IMR-90 (cell line): ENCODE measurements at regions not wholly inside any gene's neighbourhood (a gene's known extent, or its start where the extent isn't known, plus 50 kb on each side); places are given as distances from the start of the nearest gene placed in this dataset.

Experiments
- ATAC-seq: fragments of 200-7000 bp; cut with Tn5 transposase; 2 replicates; pipeline ENCODE4 v1.9.1; 2020; ENCODE audit warnings: low read depth, mild to moderate bottlenecking, moderate library complexity
- BruUV-seq: library from RNA; stranded (reverse); fragments of 400-500 nt; replicated peaks from 2 replicates; lab custom pipeline; 2021; lab: Mats Ljungman, UMichigan
- CTCF ChIA-PET: fragments of 300-600 bp; formaldehyde crosslinking; extraction: SDS; loops from one replicate; lab custom pipeline; 2021; ENCODE audit warnings: antibody characterized with exemption; lab: Yijun Ruan, JAX
- POLR2A ChIA-PET: fragments of 300-600 bp; sonication (Branson Sonifier 250); formaldehyde crosslinking; loops from one replicate; lab custom pipeline; 2022; ENCODE audit warnings: antibody characterized with exemption; ENCODE audit not compliant: unreplicated experiment; lab: Charles Lee
- DNase-seq: peaks from one replicate; pipeline ENCODE4 v3.0.0; 2013
- H2AFZ ChIP-seq: replicated peaks from 2 replicates; pipeline ENCODE3; 2013; ENCODE audit warnings: low read length, mild to moderate bottlenecking; ENCODE audit not compliant: poor library complexity
- H2AK5ac ChIP-seq: 2 replicates; pipeline ENCODE4 v1.6.1; 2013; ENCODE audit warnings: low read depth, low read length, inconsistent platforms
- H2AK9ac ChIP-seq: replicated peaks from 2 replicates; pipeline ENCODE3; 2013; ENCODE audit warnings: mild to moderate bottlenecking, low read depth, low read length, moderate library complexity; ENCODE audit not compliant: poor library complexity
- H2BK120ac ChIP-seq: 2 replicates; pipeline ENCODE4 v1.6.1; 2013; ENCODE audit warnings: low read depth, low read length, inconsistent platforms
- H2BK15ac ChIP-seq: 3 replicates; pipeline ENCODE4 v1.6.1; 2013; ENCODE audit warnings: low read depth, low read length, inconsistent platforms
- H2BK20ac ChIP-seq: 2 replicates; pipeline ENCODE4 v1.6.1; 2013; ENCODE audit warnings: low read depth, mild to moderate bottlenecking, inconsistent platforms, low read length, moderate library complexity
- H2BK5ac ChIP-seq: 2 replicates; pipeline ENCODE4 v1.6.1; 2013; ENCODE audit warnings: mild to moderate bottlenecking, low read depth, low read length, inconsistent platforms; ENCODE audit not compliant: poor library complexity, severe bottlenecking
- H3K14ac ChIP-seq: replicated peaks from 2 replicates; pipeline ENCODE4 v1.6.1; 2013; ENCODE audit warnings: low read depth, low read length, inconsistent platforms
- H3K18ac ChIP-seq: 2 replicates; pipeline ENCODE4 v1.6.1; 2013; ENCODE audit warnings: low read depth, low read length, control low read depth
- H3K23ac ChIP-seq: 2 replicates; pipeline ENCODE4 v1.6.1; 2013; ENCODE audit warnings: low read depth, low read length, inconsistent platforms
- H3K27ac ChIP-seq: 2 replicates; pipeline ENCODE4 v1.5.1; 2013; ENCODE audit warnings: mild to moderate bottlenecking, control low read depth, low read length; ENCODE audit not compliant: insufficient read depth
- H3K27me3 ChIP-seq: 2 replicates; pipeline ENCODE4 v1.6.1; 2013; ENCODE audit warnings: low read length; ENCODE audit not compliant: control insufficient read depth, insufficient read depth
- H3K36me3 ChIP-seq: 2 replicates; pipeline ENCODE4 v1.6.1; 2013; ENCODE audit warnings: low read length, mixed read lengths; ENCODE audit not compliant: control insufficient read depth, insufficient read depth
- H3K4ac ChIP-seq: 2 replicates; pipeline ENCODE4 v1.6.1; 2013; ENCODE audit warnings: low read depth, low read length, inconsistent platforms
- H3K4me1 ChIP-seq: 2 replicates; pipeline ENCODE4 v1.6.1; 2013; ENCODE audit warnings: low read length, mixed read lengths; ENCODE audit not compliant: control insufficient read depth, insufficient read depth
- H3K4me2 ChIP-seq: 2 replicates; pipeline ENCODE4 v1.6.1; 2013; ENCODE audit warnings: low read depth, mild to moderate bottlenecking, control low read depth, low read length, moderate library complexity
- H3K4me3 ChIP-seq: 2 replicates; pipeline ENCODE4 v1.5.1; 2013; ENCODE audit warnings: low read depth, mild to moderate bottlenecking, control low read depth, low read length, moderate library complexity; ENCODE audit not compliant: insufficient read depth
- H3K56ac ChIP-seq: 2 replicates; pipeline ENCODE4 v1.6.1; 2013; ENCODE audit warnings: low read length, inconsistent platforms; ENCODE audit not compliant: insufficient read depth; ENCODE audit errors: extremely low read depth
- H3K79me1 ChIP-seq, 2 experiments: 2 replicates each; pipeline ENCODE4 v1.6.1; 2013; ENCODE audit warnings: low read length in 2 of 2, inconsistent platforms in 1 of 2, low read depth in 1 of 2
- H3K9ac ChIP-seq: 2 replicates; pipeline ENCODE4 v1.6.1; 2013; ENCODE audit warnings: low read depth, low read length, control low read depth
- H3K9me1 ChIP-seq: 2 replicates; pipeline ENCODE4 v1.6.1; 2013; ENCODE audit warnings: low read length, inconsistent platforms; ENCODE audit not compliant: insufficient read depth
- H3K9me3 ChIP-seq: 2 replicates; pipeline ENCODE4 v1.6.1; 2013; ENCODE audit warnings: low read length; ENCODE audit not compliant: control insufficient read depth, insufficient read depth
- H4K20me1 ChIP-seq: 2 replicates; pipeline ENCODE4 v1.6.1; 2013; ENCODE audit warnings: low read length, inconsistent platforms; ENCODE audit not compliant: insufficient read depth
- H4K5ac ChIP-seq: 2 replicates; pipeline ENCODE4 v1.6.1; 2013; ENCODE audit warnings: mild to moderate bottlenecking, low read depth, low read length, control low read depth
- H4K8ac ChIP-seq, 2 experiments: 2 replicates each; pipeline ENCODE4 v1.6.1; 2013; ENCODE audit warnings: low read depth in 2 of 2, low read length in 2 of 2, control low read depth in 1 of 2, inconsistent platforms in 1 of 2
- H4K91ac ChIP-seq: 2 replicates; pipeline ENCODE4 v1.6.1; 2013; ENCODE audit warnings: low read depth, low read length, inconsistent platforms; ENCODE audit not compliant: insufficient read depth
- BHLHE40 ChIP-seq: fragments of 150-350 bp; IDR thresholded peaks from 2 replicates; pipeline ENCODE4 v1.6.1; 2016; ENCODE audit warnings: mild to moderate bottlenecking, low read depth, low read length
- CEBPB ChIP-seq: IDR thresholded peaks from 2 replicates; pipeline ENCODE4 v1.6.1; 2012; ENCODE audit warnings: low read depth, low read length, improper control_type of control experiment
- CHD1 ChIP-seq: IDR thresholded peaks from 2 replicates; pipeline ENCODE4 v1.6.1; 2012; ENCODE audit warnings: low read depth, low read length, improper control_type of control experiment
- CTCF ChIP-seq: conservative IDR thresholded peaks from 2 replicates; pipeline ENCODE4 v1.5.1; 2012; ENCODE audit warnings: mild to moderate bottlenecking, low read depth, low read length, improper control_type of control experiment
- ELK1 ChIP-seq: fragments of 150-350 bp; IDR thresholded peaks from 2 replicates; pipeline ENCODE4 v1.6.1; 2016; ENCODE audit warnings: low read depth, mild to moderate bottlenecking, low read length, moderate library complexity, borderline replicate concordance
- MAFK ChIP-seq: IDR thresholded peaks from 2 replicates; pipeline ENCODE4 v1.6.1; 2012; ENCODE audit warnings: low read depth, low read length, improper control_type of control experiment
- MAZ ChIP-seq: IDR thresholded peaks from 2 replicates; pipeline ENCODE4 v1.6.1; 2012; ENCODE audit warnings: low read depth, mild to moderate bottlenecking, low read length, improper control_type of control experiment, moderate library complexity, borderline replicate concordance
- NFE2L2 ChIP-seq: fragments of 150-350 bp; IDR thresholded peaks from 2 replicates; pipeline ENCODE4 v1.6.1; 2016; ENCODE audit warnings: low read depth, mild to moderate bottlenecking, low read length
- RAD21 ChIP-seq: IDR thresholded peaks from 2 replicates; pipeline ENCODE4 v1.6.1; 2012; ENCODE audit warnings: low read length, improper control_type of control experiment
- RCOR1 ChIP-seq: IDR thresholded peaks from 2 replicates; pipeline ENCODE4 v1.6.1; 2012; ENCODE audit warnings: mild to moderate bottlenecking, low read length, improper control_type of control experiment; ENCODE audit not compliant: insufficient replicate concordance
- SMC3 ChIP-seq: fragments of 150-350 bp; IDR thresholded peaks from 2 replicates; pipeline ENCODE4 v1.6.1; 2016; ENCODE audit warnings: low read depth, mild to moderate bottlenecking, antibody characterized with exemption, low read length, moderate library complexity
- USF2 ChIP-seq: fragments of 150-350 bp; IDR thresholded peaks from 2 replicates; pipeline ENCODE4 v1.6.1; 2017; ENCODE audit warnings: mild to moderate bottlenecking, antibody characterized with exemption, low read length, low read depth
- WGBS, 2 experiments: methylation state at CpG; one replicate each; pipeline versions ENCODE4 v1.1.5 to v1.1.7; 2013; ENCODE audit warnings: missing lambda C conversion rate in 2 of 2; ENCODE audit not compliant: insufficient read length in 1 of 2; ENCODE audit errors: extremely low coverage in 2 of 2; 5-methylcytosine and 5-hydroxymethylcytosine counted together
- dilution Hi-C: fragments of 300-500 bp; cut with HindIII; formaldehyde crosslinking; loops from one replicate; pipeline ENCODE4 v1.14.3; 2018; ENCODE audit warnings: low sequenced_read_pairs; ENCODE audit not compliant: unreplicated experiment
- in situ Hi-C: fragments of 300-500 bp; cut with MboI; formaldehyde crosslinking; loops from 3 replicates; pipeline ENCODE4 v1.14.3; 2019; ENCODE audit warnings: low sequenced_read_pairs, inconsistent platforms, mixed read lengths
- intact Hi-C: fragments of 100-400 bp; cut with micrococcal nuclease; formaldehyde crosslinking; loops from 2 replicates; pipeline ENCODE4 v1.10.0; 2022

GRCh38 chr15:59746777-59747176 lies 57.7 kb upstream of the BNIP2 start:
- CTCF ChIA-PET, result no interaction called here
- H4K91ac ChIP-seq, result no peak overlapping the region

More at GRCh38 chr15:59746777-59747176, 57.7 kb upstream of the BNIP2 start:
- H2BK120ac ChIP-seq, result no peak overlapping the region
- no peaks in the 10 kb centered on the region for H3K4me1 ChIP-seq
- TF ChIP-seq USF2, result no peak
- no peak for TF ChIP-seq SMC3
- TF ChIP-seq MAFK, result no peak
- no peak for TF ChIP-seq ELK1
- TF ChIP-seq NFE2L2, result no peak
- no peak for TF ChIP-seq BHLHE40
- no peak for TF ChIP-seq RAD21
- no peak for TF ChIP-seq MAZ
- no peak for TF ChIP-seq CHD1
- no peak for TF ChIP-seq CEBPB
- TF ChIP-seq RCOR1, result no peak
- TF ChIP-seq CTCF, result no peak
- no peak for DNase-seq
- H2BK5ac ChIP-seq, result no peak overlapping the region
- no peak overlapping the region for H3K4me2 ChIP-seq
- no peaks in the 10 kb centered on the region for H3K9me1 ChIP-seq
- intact Hi-C loops, result no loop called here
- no peak overlapping the region for H3K4ac ChIP-seq
- H4K5ac ChIP-seq, result no peak overlapping the region
- H3K23ac ChIP-seq, result no peak overlapping the region
- no peak overlapping the region for H2BK20ac ChIP-seq
- H3K36me3 ChIP-seq, result no peaks in the 10 kb centered on the region
- H2AK9ac ChIP-seq, result no peak overlapping the region
- ATAC-seq, result no peak
- no peak overlapping the region for H3K4me3 ChIP-seq
- H3K79me1 ChIP-seq, result no peaks in the 10 kb centered on the region
- H4K20me1 ChIP-seq, result no peaks in the 10 kb centered on the region
- H3K9me3 ChIP-seq, result 0 out of 2 replicates have a peak, but pooled peaks cover 1% of the 10 kb centered on the region
- WGBS, 2 experiments, result 45% methylated on average over 5 of the region's 8 CpGs; no CpG with 5 or more reads in 1 of the 2 experiments
- BruUV-seq, result no TSS peak
- no peak overlapping the region for H4K8ac ChIP-seq
- no peak overlapping the region for H3K56ac ChIP-seq
- dilution Hi-C loops, result no loop called here
- H2AK5ac ChIP-seq, result no peak overlapping the region
- POLR2A ChIA-PET, result no interaction called here
- peaks cover 2% of the 10 kb centered on the region; the same call in 1 of the 2 replicates for H3K27me3 ChIP-seq
- no peak overlapping the region for H2AFZ ChIP-seq
- H2BK15ac ChIP-seq, result no peak overlapping the region
- no peak overlapping the region for H3K14ac ChIP-seq
- H3K18ac ChIP-seq, result no peak overlapping the region
- in situ Hi-C loops, result no loop called here
- H3K27ac ChIP-seq, result no peak overlapping the region
- H3K9ac ChIP-seq, result no peak overlapping the region
